K562 (cell line): ENCODE measurements at regions not wholly inside any gene's neighbourhood (a gene's known extent, or its start where the extent isn't known, plus 50 kb on each side); places are given as distances from the start of the nearest gene placed in this dataset.

Experiments used
- ATAC-seq: fragments of 200-7000 bp; cut with Tn5 transposase; 3 replicates; pipeline ENCODE4 v1.9.1; 2020; ENCODE audit warnings: moderate library complexity
- BruUV-seq: library from RNA; stranded (reverse); fragments of 400-500 nt; replicated peaks from 2 replicates; lab custom pipeline; 2021; lab: Mats Ljungman, UMichigan
- CTCF ChIA-PET: fragments of 300-600 bp; formaldehyde crosslinking; extraction: SDS; loops from one replicate; lab custom pipeline; 2021; ENCODE audit warnings: low intra/inter-chr PET ratio; lab: Yijun Ruan, JAX
- POLR2A ChIA-PET: fragments of 300-600, 350-650 bp; sonication (Branson Sonifier 250); formaldehyde crosslinking; extraction: SDS; loops from one replicate; lab custom pipeline; 2021; ENCODE audit warnings: antibody characterized with exemption, inconsistent platforms; lab: Yijun Ruan, JAX
- DNase-seq, 4 experiments: peaks; one replicate each; pipeline versions ENCODE4 v3.0.0 to v3.0.0-alpha.2; 2011 to 2018; ENCODE audit warnings: low spot score in 3 of 4, mixed read lengths in 3 of 4; ENCODE audit errors: extremely low read depth in 1 of 4
- FAIRE-seq: peaks from 2 replicates; lab custom pipeline; 2011; peaks lifted over from hg19 to GRCh38; lab: Jason Lieb, UNC
- H2AFZ ChIP-seq: 2 replicates; pipeline ENCODE4 v1.6.0; 2011; ENCODE audit warnings: low read depth, low read length, control low read depth, inconsistent platforms
- H3K27ac ChIP-seq: fragments of 200-600 bp; 3 replicates; pipeline ENCODE4 v1.8.0; 2011; ENCODE audit warnings: low read depth, mild to moderate bottlenecking, control low read depth, inconsistent platforms, low read length, moderate library complexity, mixed read lengths; ENCODE audit errors: extremely low read depth
- H3K27me3 ChIP-seq, 2 experiments: fragments of 300-600 bp in 1 of 2; 2 replicates in 1 of 2; 3 replicates in 1 of 2; pipeline versions ENCODE4 v1.6.0 to v1.8.0; 2011; ENCODE audit warnings: inconsistent platforms in 2 of 2, low read length in 2 of 2, mild to moderate bottlenecking in 1 of 2, mixed read lengths in 1 of 2, moderate library complexity in 1 of 2; ENCODE audit not compliant: control insufficient read depth in 2 of 2, insufficient read depth in 2 of 2
- H3K36me3 ChIP-seq: fragments of 300-600 bp; 3 replicates; pipeline ENCODE4 v1.8.0; 2011; ENCODE audit warnings: mild to moderate bottlenecking, low read length, inconsistent platforms; ENCODE audit not compliant: control insufficient read depth, insufficient read depth
- H3K4me1 ChIP-seq, 2 experiments: fragments of 200-600 bp in 1 of 2; replicated peaks in 1 of 2; 2 replicates in 1 of 2; 3 replicates in 1 of 2; pipeline versions ENCODE4 v1.5.1 to v1.8.0; 2011; ENCODE audit warnings: inconsistent platforms in 2 of 2, low read length in 2 of 2, mild to moderate bottlenecking in 1 of 2, mixed read lengths in 1 of 2, moderate library complexity in 1 of 2; ENCODE audit not compliant: control insufficient read depth in 2 of 2, insufficient read depth in 2 of 2
- H3K4me2 ChIP-seq: 2 replicates; pipeline ENCODE4 v1.6.1; 2011; ENCODE audit warnings: low read length, control low read depth, inconsistent platforms, mixed read lengths; ENCODE audit not compliant: insufficient read depth
- H3K4me3 ChIP-seq: fragments of 200-600 bp; sonication (generic), shearing (Covaris generic); 2 replicates; pipeline ENCODE4 v1.5.1; 2016; ENCODE audit warnings: control low read depth, inconsistent platforms
- H3K79me2 ChIP-seq: fragments of 200-600 bp; 3 replicates; pipeline ENCODE4 v1.8.0; 2011; ENCODE audit warnings: low read length, inconsistent platforms; ENCODE audit not compliant: control insufficient read depth, insufficient read depth
- H3K9ac ChIP-seq, 2 experiments: 2 replicates each; pipeline versions ENCODE4 v1.6.0 to v1.6.1; 2011; ENCODE audit warnings: low read depth in 2 of 2, low read length in 2 of 2, control low read depth in 1 of 2, inconsistent platforms in 1 of 2, mild to moderate bottlenecking in 1 of 2, mixed read lengths in 1 of 2; ENCODE audit not compliant: insufficient read depth in 1 of 2
- H3K9me1 ChIP-seq: one replicate; pipeline ENCODE4 v1.6.0; 2011; ENCODE audit warnings: inconsistent platforms, mild to moderate bottlenecking, low read length, moderate library complexity; ENCODE audit not compliant: control insufficient read depth, insufficient read depth
- H3K9me3 ChIP-seq: replicated peaks from 2 replicates; pipeline ENCODE4 v1.5.1; 2011; ENCODE audit warnings: low read depth, low read length, inconsistent platforms; ENCODE audit not compliant: control insufficient read depth, insufficient read depth
- H4K20me1 ChIP-seq: replicated peaks from 2 replicates; pipeline ENCODE4 v1.6.1; 2011; ENCODE audit warnings: low read length, inconsistent platforms, mixed read lengths; ENCODE audit not compliant: control insufficient read depth, insufficient read depth
- TFAM ChIP-seq: fragments of 250-450 bp; sonication (Bioruptor Pico); conservative IDR thresholded peaks from 2 replicates; pipeline ENCODE4 v1.5.0; 2021; ENCODE audit warnings: mild to moderate bottlenecking, moderate library complexity
- WGBS: fragments of 100-300 bp; shearing (Covaris generic); methylation state at CpG from one replicate; pipeline ENCODE4 v1.1.6; 2016; ENCODE audit warnings: low coverage, mixed read lengths; ENCODE audit not compliant: insufficient coverage; ENCODE audit errors: missing lambda C conversion rate; 5-methylcytosine and 5-hydroxymethylcytosine counted together
- in situ Hi-C: fragments of 300-500 bp; cut with MboI; formaldehyde crosslinking; loops from 4 replicates; pipeline ENCODE4 v1.15.0; 2018; ENCODE audit warnings: inconsistent platforms, mixed read lengths
- intact Hi-C: fragments of 100-400 bp; cut with micrococcal nuclease; formaldehyde crosslinking; loops from 2 replicates; pipeline ENCODE4 v1.14.2; 2022
- TF ChIP-seq, protein P1 (sequence below): sonication (generic); formaldehyde crosslinking; IDR thresholded peaks from 2 replicates; pipeline ENCODE4 v1.8.0; 2022; ENCODE audit warnings: missing genetic modification reagents, mild to moderate bottlenecking, borderline replicate concordance
- TF ChIP-seq, protein P2 (sequence below): fragments of 450-650 bp; IDR thresholded peaks from 2 replicates; pipeline ENCODE4 v1.6.1; 2016; ENCODE audit warnings: missing biosample characterization, missing genetic modification characterization
- TF ChIP-seq, protein P3 (sequence below), 2 experiments: fragments of 450-650 bp; IDR thresholded peaks; 2 replicates each; pipeline ENCODE4 v1.6.1; 2016

DNA sequence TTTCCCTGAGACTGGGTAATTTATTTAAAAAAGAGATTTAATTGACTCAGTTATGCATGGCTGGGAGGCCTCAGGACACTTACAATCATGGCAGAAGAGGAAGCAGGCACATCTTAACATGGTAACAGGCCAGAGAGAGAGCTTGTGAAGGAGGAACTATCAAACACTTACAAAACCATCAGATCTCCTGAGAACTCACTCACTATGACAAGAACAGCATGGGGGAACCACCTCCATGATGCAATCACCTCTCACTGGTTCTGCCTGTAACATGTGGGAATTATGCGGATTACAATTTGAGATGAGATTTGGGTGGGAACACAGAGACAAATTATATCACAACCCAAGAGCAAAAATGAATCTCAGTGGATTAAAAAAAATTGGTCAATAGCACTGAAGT, 416.0 kb upstream of the TMCO5A start:
- ATAC-seq: no peak
- in situ Hi-C loops: no loop called here
- WGBS: 0% methylated on average over 1 of the region's 1 CpG
- FAIRE-seq: no peak
- ChIA-PET CTCF (no interaction called here), POLR2A (no interaction called here)
- TF ChIP-seq, protein P1, sequence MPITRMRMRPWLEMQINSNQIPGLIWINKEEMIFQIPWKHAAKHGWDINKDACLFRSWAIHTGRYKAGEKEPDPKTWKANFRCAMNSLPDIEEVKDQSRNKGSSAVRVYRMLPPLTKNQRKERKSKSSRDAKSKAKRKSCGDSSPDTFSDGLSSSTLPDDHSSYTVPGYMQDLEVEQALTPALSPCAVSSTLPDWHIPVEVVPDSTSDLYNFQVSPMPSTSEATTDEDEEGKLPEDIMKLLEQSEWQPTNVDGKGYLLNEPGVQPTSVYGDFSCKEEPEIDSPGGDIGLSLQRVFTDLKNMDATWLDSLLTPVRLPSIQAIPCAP: no peak
- TF ChIP-seq TFAM: no peak
- TF ChIP-seq, protein P2, sequence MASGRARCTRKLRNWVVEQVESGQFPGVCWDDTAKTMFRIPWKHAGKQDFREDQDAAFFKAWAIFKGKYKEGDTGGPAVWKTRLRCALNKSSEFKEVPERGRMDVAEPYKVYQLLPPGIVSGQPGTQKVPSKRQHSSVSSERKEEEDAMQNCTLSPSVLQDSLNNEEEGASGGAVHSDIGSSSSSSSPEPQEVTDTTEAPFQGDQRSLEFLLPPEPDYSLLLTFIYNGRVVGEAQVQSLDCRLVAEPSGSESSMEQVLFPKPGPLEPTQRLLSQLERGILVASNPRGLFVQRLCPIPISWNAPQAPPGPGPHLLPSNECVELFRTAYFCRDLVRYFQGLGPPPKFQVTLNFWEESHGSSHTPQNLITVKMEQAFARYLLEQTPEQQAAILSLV (tag): no peak
- TF ChIP-seq, protein P3, sequence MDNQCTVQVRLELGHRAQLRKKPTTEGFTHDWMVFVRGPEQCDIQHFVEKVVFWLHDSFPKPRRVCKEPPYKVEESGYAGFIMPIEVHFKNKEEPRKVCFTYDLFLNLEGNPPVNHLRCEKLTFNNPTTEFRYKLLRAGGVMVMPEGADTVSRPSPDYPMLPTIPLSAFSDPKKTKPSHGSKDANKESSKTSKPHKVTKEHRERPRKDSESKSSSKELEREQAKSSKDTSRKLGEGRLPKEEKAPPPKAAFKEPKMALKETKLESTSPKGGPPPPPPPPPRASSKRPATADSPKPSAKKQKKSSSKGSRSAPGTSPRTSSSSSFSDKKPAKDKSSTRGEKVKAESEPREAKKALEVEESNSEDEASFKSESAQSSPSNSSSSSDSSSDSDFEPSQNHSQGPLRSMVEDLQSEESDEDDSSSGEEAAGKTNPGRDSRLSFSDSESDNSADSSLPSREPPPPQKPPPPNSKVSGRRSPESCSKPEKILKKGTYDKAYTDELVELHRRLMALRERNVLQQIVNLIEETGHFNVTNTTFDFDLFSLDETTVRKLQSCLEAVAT (IDR thresholded peaks at IDR 0.05): no peak
- no peak overlapping the region for H3K27ac ChIP-seq
- no peaks in the 10 kb centered on the region for H3K27me3 ChIP-seq
- H2AFZ ChIP-seq: no peak overlapping the region
- no peaks in the 10 kb centered on the region for H4K20me1 ChIP-seq
- no peaks in the 10 kb centered on the region for H3K79me2 ChIP-seq
- no peaks in the 10 kb centered on the region for H3K9me1 ChIP-seq
- BruUV-seq: no TSS peak
- H3K4me3 ChIP-seq: no peak overlapping the region
- H3K9ac ChIP-seq: no peak overlapping the region
- no peak for DNase-seq
- no peaks in the 10 kb centered on the region for H3K4me1 ChIP-seq
- H3K36me3 ChIP-seq: no peaks in the 10 kb centered on the region
- H3K4me2 ChIP-seq: no peak overlapping the region
- intact Hi-C loops: no loop called here
- no peaks in the 10 kb centered on the region for H3K9me3 ChIP-seq
